Keratinocyte (primary cell): ENCODE measurements at regions not wholly inside any gene's neighbourhood (a gene's known extent, or its start where the extent isn't known, plus 50 kb on each side); places are given as distances from the start of the nearest gene placed in this dataset.
"Not testable (repeated sequence)": the region's sequence is repeated elsewhere in the genome, so short reads cannot be mapped to it uniquely, and the experiment has no call there.

ENCODE experiments used
- DNase-seq: peaks from one replicate; pipeline ENCODE4 v3.0.0-alpha.2; 2011; ENCODE audit warnings: low read depth, missing footprints, low spot score
- FAIRE-seq: peaks from 2 replicates; lab custom pipeline; 2011; peaks lifted over from hg19 to GRCh38; lab: Jason Lieb, UNC
- H2AFZ ChIP-seq: 2 replicates; pipeline ENCODE4 v1.6.0; 2012; ENCODE audit warnings: low read length, control low read depth, inconsistent platforms; ENCODE audit not compliant: control insufficient read depth
- H3K27ac ChIP-seq: 2 replicates; pipeline ENCODE4 v1.5.1; 2011; ENCODE audit warnings: low read length; ENCODE audit not compliant: control insufficient read depth, insufficient read depth
- H3K27me3 ChIP-seq: 3 replicates; pipeline ENCODE4 v1.6.0; 2011; ENCODE audit warnings: low read length; ENCODE audit not compliant: control insufficient read depth, insufficient read depth; ENCODE audit errors: extremely low read depth
- H3K36me3 ChIP-seq, 2 experiments: 2 replicates in 1 of 2; 3 replicates in 1 of 2; pipeline ENCODE4 v1.5.1; 2011; ENCODE audit warnings: low read length in 2 of 2, mild to moderate bottlenecking in 1 of 2; ENCODE audit not compliant: control insufficient read depth in 2 of 2, insufficient read depth in 2 of 2; ENCODE audit errors: extremely low read depth in 1 of 2
- H3K4me1 ChIP-seq: 3 replicates; pipeline ENCODE4 v1.5.1; 2011; ENCODE audit warnings: low read length; ENCODE audit not compliant: control insufficient read depth, insufficient read depth; ENCODE audit errors: extremely low read depth
- H3K4me2 ChIP-seq: 3 replicates; pipeline ENCODE4 v1.6.0; 2011; ENCODE audit warnings: low read depth, low read length; ENCODE audit not compliant: control insufficient read depth, insufficient read depth; ENCODE audit errors: extremely low read depth
- H3K4me3 ChIP-seq, 3 experiments: fragments of 200-600 bp in 1 of 3; sonication (generic) in 1 of 3; 2 replicates in 2 of 3; 3 replicates in 1 of 3; pipeline ENCODE4 v1.5.1; 2011 to 2016; ENCODE audit warnings: low read length in 3 of 3, mild to moderate bottlenecking in 3 of 3, control low read depth in 2 of 3, inconsistent platforms in 1 of 3, low read depth in 1 of 3, mixed read lengths in 1 of 3, mixed run types in 1 of 3, moderate library complexity in 1 of 3; ENCODE audit not compliant: control insufficient read depth in 2 of 3, insufficient read depth in 2 of 3; ENCODE audit errors: extremely low read depth in 1 of 3
- H3K79me2 ChIP-seq: 2 replicates; pipeline ENCODE4 v1.6.0; 2012; ENCODE audit warnings: low read length; ENCODE audit not compliant: control insufficient read depth, insufficient read depth
- H3K9ac ChIP-seq: 3 replicates; pipeline ENCODE4 v1.6.0; 2011; ENCODE audit warnings: low read length; ENCODE audit not compliant: control insufficient read depth, insufficient read depth; ENCODE audit errors: extremely low read depth
- H3K9me1 ChIP-seq: 3 replicates; pipeline ENCODE4 v1.6.0; 2011; ENCODE audit warnings: low read length; ENCODE audit not compliant: control insufficient read depth, insufficient read depth; ENCODE audit errors: extremely low read depth
- H3K9me3 ChIP-seq: 2 replicates; pipeline ENCODE4 v1.5.1; 2012; ENCODE audit warnings: low read depth, low read length; ENCODE audit not compliant: control insufficient read depth
- H4K20me1 ChIP-seq: 3 replicates; pipeline ENCODE4 v1.6.0; 2011; ENCODE audit warnings: low read length; ENCODE audit not compliant: control insufficient read depth, insufficient read depth; ENCODE audit errors: extremely low read depth
- EZH2 ChIP-seq: IDR thresholded peaks from one replicate; pipeline ENCODE4 v1.6.1; 2012; ENCODE audit warnings: inconsistent platforms, mild to moderate bottlenecking, low read length, moderate library complexity
- dilution Hi-C: fragments of 300-500 bp; cut with MboI; formaldehyde crosslinking; loops from one replicate; pipeline ENCODE4 v1.7.0; 2020; ENCODE audit warnings: low sequenced_read_pairs; ENCODE audit not compliant: extremely low pct_ligation_motif_present
- TF ChIP-seq, protein P1 (sequence below), 3 experiments: IDR thresholded peaks in 1 of 3; conservative IDR thresholded peaks in 1 of 3; optimal IDR thresholded peaks in 1 of 3; 2 replicates in 2 of 3; 3 replicates in 1 of 3; pipeline versions ENCODE3 to v1.5.1; 2011; ENCODE audit warnings: low read length in 3 of 3, mild to moderate bottlenecking in 3 of 3, moderate library complexity in 2 of 3, control low read depth in 1 of 3, inconsistent platforms in 1 of 3; ENCODE audit not compliant: insufficient read depth in 2 of 3; ENCODE audit errors: extremely low read depth in 1 of 3

DNA sequence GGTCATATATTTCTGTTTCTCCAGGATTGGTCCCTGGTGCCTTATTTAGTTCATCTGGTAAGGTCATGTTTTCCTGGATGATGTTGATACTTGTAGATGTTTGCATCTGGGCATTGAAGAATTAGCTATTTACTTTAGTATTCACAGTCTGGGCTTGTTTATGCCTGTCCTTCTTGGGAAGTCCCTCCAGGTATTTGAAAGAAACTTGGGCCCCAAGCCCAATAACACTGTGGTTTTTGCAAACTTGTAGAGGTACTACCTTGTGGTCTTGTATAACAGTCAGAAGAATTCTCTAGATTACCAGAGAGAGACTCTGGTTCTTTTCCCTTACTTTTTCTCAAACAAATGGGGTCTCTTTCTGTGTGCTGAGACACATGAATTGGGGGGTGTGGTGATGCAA is 251.4 kb upstream of the B3GALT2 start:
- peak overlapping the region; percentile 66 for H2AFZ ChIP-seq
- FAIRE-seq (peak; percentile 66), DNase-seq (peak; percentile 71)
- dilution Hi-C loops = no loop called here
- peak overlapping the region; percentile 69 for H3K27ac ChIP-seq
- peaks cover 13% of the 10 kb centered on the region for H3K9me3 ChIP-seq
- TF ChIP-seq, protein P1, sequence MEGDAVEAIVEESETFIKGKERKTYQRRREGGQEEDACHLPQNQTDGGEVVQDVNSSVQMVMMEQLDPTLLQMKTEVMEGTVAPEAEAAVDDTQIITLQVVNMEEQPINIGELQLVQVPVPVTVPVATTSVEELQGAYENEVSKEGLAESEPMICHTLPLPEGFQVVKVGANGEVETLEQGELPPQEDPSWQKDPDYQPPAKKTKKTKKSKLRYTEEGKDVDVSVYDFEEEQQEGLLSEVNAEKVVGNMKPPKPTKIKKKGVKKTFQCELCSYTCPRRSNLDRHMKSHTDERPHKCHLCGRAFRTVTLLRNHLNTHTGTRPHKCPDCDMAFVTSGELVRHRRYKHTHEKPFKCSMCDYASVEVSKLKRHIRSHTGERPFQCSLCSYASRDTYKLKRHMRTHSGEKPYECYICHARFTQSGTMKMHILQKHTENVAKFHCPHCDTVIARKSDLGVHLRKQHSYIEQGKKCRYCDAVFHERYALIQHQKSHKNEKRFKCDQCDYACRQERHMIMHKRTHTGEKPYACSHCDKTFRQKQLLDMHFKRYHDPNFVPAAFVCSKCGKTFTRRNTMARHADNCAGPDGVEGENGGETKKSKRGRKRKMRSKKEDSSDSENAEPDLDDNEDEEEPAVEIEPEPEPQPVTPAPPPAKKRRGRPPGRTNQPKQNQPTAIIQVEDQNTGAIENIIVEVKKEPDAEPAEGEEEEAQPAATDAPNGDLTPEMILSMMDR (optimal IDR thresholded peaks at IDR 0.05 in 1 of 3, IDR thresholded peaks at IDR 0.05 in 1 of 3, conservative IDR thresholded peaks at IDR 0.05 in 1 of 3; ENCODE audit: extremely low read depth in 1 of 3, insufficient read depth in 2 of 3, low read length in 3 of 3) = no peak
- TF ChIP-seq EZH2 = no peak
- H3K4me1 ChIP-seq = peaks cover 8% of the 10 kb centered on the region
- H3K27me3 ChIP-seq = no peaks in the 10 kb centered on the region
- H3K9me1 ChIP-seq = no peaks in the 10 kb centered on the region
- peak overlapping the region; percentile 36 for H3K9ac ChIP-seq
- no peaks in the 10 kb centered on the region for H3K36me3 ChIP-seq
- H4K20me1 ChIP-seq = no peaks in the 10 kb centered on the region
- H3K79me2 ChIP-seq = no peaks in the 10 kb centered on the region
- H3K4me3 ChIP-seq = no peak overlapping the region
- H3K4me2 ChIP-seq = peak overlapping the region; percentile 62

DNA sequence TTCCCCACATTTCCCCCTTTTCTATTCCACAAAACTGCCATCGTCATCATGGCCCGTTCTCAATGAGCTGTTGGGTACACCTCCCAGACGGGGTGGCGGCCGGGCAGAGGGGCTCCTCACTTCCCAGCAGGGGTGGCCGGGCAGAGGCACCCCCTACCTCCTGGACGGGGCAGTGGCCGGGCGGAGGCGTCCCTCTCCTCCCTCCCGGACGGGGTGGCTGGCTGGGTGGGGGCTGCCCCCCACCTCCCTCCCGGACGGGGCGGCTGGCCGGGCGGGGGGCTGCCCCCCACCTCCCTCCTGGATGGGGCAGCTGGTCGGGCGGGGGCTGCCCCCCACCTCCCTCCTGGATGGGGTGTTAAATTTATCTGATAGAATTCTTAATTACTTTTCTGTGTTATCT is 250.9 kb upstream of the B3GALT2 start:
- H4K20me1 ChIP-seq, H3K79me2 ChIP-seq, H3K4me1 ChIP-seq, H3K27ac ChIP-seq, dilution Hi-C loops, H3K4me3 ChIP-seq, FAIRE-seq, H3K36me3 ChIP-seq, H3K9ac ChIP-seq, DNase-seq, H2AFZ ChIP-seq, H3K4me2 ChIP-seq, H3K9me1 ChIP-seq, H3K27me3 ChIP-seq: not testable (repeated sequence)
- H3K9me3 ChIP-seq = peaks cover 16% of the 10 kb centered on the region

DNA sequence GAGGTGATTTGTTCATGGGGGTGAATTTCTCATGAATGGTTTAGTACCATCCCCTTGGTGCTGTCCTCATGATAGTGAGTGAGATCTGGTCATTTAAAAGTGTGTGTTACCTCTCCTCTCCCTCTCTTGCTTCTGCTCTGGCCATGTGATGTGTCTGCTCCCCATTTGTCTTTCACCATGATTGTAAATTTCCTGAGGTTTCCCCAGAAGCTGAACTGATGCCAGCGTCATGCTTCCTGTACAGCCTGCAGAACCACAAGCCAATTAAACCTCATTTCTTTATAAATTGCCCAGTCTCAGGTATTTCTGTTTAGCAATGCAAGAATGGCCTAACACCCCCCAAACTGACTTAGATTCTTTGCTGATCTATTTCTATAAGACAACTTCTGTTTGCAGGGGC is 249.4 kb upstream of the B3GALT2 start:
- no peaks in the 10 kb centered on the region for H4K20me1 ChIP-seq
- dilution Hi-C loops = no loop called here
- no peak for FAIRE-seq
- H2AFZ ChIP-seq = no peak overlapping the region
- no peaks in the 10 kb centered on the region for H3K36me3 ChIP-seq
- H3K27ac ChIP-seq = no peak overlapping the region
- H3K9ac ChIP-seq = no peak overlapping the region
- no peak for DNase-seq
- no peak overlapping the region for H3K4me3 ChIP-seq
- TF ChIP-seq, protein P1 (optimal IDR thresholded peaks at IDR 0.05 in 1 of 3, IDR thresholded peaks at IDR 0.05 in 1 of 3, conservative IDR thresholded peaks at IDR 0.05 in 1 of 3; ENCODE audit: extremely low read depth in 1 of 3, insufficient read depth in 2 of 3, low read length in 3 of 3) = no peak
- no peak for TF ChIP-seq EZH2
- peaks cover 14% of the 10 kb centered on the region for H3K9me3 ChIP-seq
- no peaks in the 10 kb centered on the region for H3K79me2 ChIP-seq
- no peak overlapping the region for H3K4me2 ChIP-seq
- H3K9me1 ChIP-seq = no peaks in the 10 kb centered on the region
- H3K4me1 ChIP-seq = peaks cover 8% of the 10 kb centered on the region
- H3K27me3 ChIP-seq = no peaks in the 10 kb centered on the region
